OCI-LY3 (cell line): ENCODE measurements at regions not wholly inside any gene's neighbourhood (a gene's known extent, or its start where the extent isn't known, plus 50 kb on each side); places are given as distances from the start of the nearest gene placed in this dataset.

Experiments
- H2AFZ ChIP-seq: fragments of 200-600, 300-600 bp; shearing (Covaris generic); 2 replicates; pipeline ENCODE4 v1.6.0; 2014; ENCODE audit warnings: antibody characterized with exemption, low read depth, low read length
- H3K27ac ChIP-seq: fragments of 200-600, 300-600 bp; sonication (generic); 2 replicates; pipeline ENCODE4 v1.5.1; 2014; ENCODE audit warnings: mild to moderate bottlenecking, low read length, moderate library complexity, mixed read lengths
- H3K27me3 ChIP-seq: fragments of 200-600, 300-600 bp; sonication (generic); 2 replicates; pipeline ENCODE4 v1.6.1; 2014; ENCODE audit warnings: low read depth, low read length, mixed read lengths
- H3K36me3 ChIP-seq: fragments of 200-600, 300-600 bp; sonication (generic); replicated peaks from 2 replicates; pipeline ENCODE3; 2014; ENCODE audit warnings: low read depth, low read length, mixed read lengths
- H3K4me1 ChIP-seq: fragments of 300-600, 200-600 bp; sonication (generic); 2 replicates; pipeline ENCODE4 v1.6.1; 2014; ENCODE audit warnings: low read length, mixed read lengths
- H3K4me2 ChIP-seq: fragments of 200-600, 300-600 bp; sonication (generic); 2 replicates; pipeline ENCODE4 v1.6.1; 2014; ENCODE audit warnings: low read length, mixed read lengths
- H3K4me3 ChIP-seq: fragments of 300-600, 200-600 bp; sonication (generic); 2 replicates; pipeline ENCODE4 v1.5.1; 2014; ENCODE audit warnings: antibody characterized with exemption, mild to moderate bottlenecking, low read length, moderate library complexity
- H3K79me2 ChIP-seq: fragments of 300-600, 200-600 bp; shearing (Covaris generic); 2 replicates; pipeline ENCODE4 v1.6.1; 2014; ENCODE audit warnings: mild to moderate bottlenecking, low read length, mixed read lengths
- H3K9ac ChIP-seq: fragments of 300-600, 200-600 bp; shearing (Covaris generic); 2 replicates; pipeline ENCODE4 v1.6.0; 2014; ENCODE audit warnings: mild to moderate bottlenecking, low read length, moderate library complexity
- H3K9me3 ChIP-seq: fragments of 200-600, 300-600 bp; shearing (Covaris generic); 2 replicates; pipeline ENCODE4 v1.6.1; 2014; ENCODE audit warnings: low read length, mixed read lengths; ENCODE audit not compliant: insufficient read depth
- H4K20me1 ChIP-seq: fragments of 200-600, 300-600 bp; sonication (generic); 2 replicates; pipeline ENCODE4 v1.6.1; 2016; ENCODE audit warnings: low read length, mixed read lengths; ENCODE audit not compliant: insufficient read depth
- CTCF ChIP-seq: fragments of 200-600, 300-600 bp; sonication (generic); IDR thresholded peaks from 2 replicates; pipeline ENCODE4 v1.5.1; 2014; ENCODE audit warnings: antibody characterized with exemption, low read length, low read depth
- EZH2phosphoT487 ChIP-seq: fragments of 200-600 bp; shearing (Covaris generic); IDR thresholded peaks from 2 replicates; pipeline ENCODE4 v1.6.1; 2018; ENCODE audit warnings: antibody characterized with exemption, mixed run types, low read depth

DNA sequence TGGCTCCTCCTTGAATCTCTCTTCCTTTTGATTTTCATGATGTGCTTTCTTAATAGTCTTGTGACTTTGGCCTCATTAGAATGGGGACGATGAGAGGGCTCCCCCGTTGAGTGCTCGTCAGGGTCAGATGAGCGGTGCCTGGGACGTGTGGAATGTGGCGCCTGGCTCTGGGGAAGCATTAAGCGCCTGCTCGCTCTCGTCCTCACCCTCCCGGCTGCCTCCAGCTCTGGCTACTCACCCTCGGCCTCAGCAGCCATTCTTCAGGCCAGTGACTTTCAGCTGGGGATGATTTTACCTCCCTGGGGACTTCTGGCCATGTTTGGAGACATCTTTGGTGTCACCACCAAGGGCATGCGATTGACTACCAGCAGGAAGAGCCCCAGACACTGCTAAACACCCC lies 69.7 kb downstream of the RPS6KA4 start:
- TF ChIP-seq CTCF: no peak
- no peak for TF ChIP-seq EZH2phosphoT487
- no peaks in the 10 kb centered on the region for H3K9me3 ChIP-seq
- H3K79me2 ChIP-seq: no peaks in the 10 kb centered on the region
- H3K9ac ChIP-seq: no peak overlapping the region
- H3K4me2 ChIP-seq: no peak overlapping the region
- no peaks in the 10 kb centered on the region for H3K36me3 ChIP-seq
- H2AFZ ChIP-seq: no peak overlapping the region
- H3K27ac ChIP-seq: no peak overlapping the region
- H3K27me3 ChIP-seq: peaks cover 3% of the 10 kb centered on the region; the same call in 1 of the 2 replicates
- no peaks in the 10 kb centered on the region for H4K20me1 ChIP-seq
- no peaks in the 10 kb centered on the region for H3K4me1 ChIP-seq
- H3K4me3 ChIP-seq: no peak overlapping the region

- Histone ChIP-seq H3K36me3 (no peaks in the 10 kb centered on the region), H3K4me2 (no peak overlapping the region), H3K79me2 (no peaks in the 10 kb centered on the region), H3K9ac (no peak overlapping the region), H3K9me3 (no peaks in the 10 kb centered on the region), H3K4me1 (no peaks in the 10 kb centered on the region), H3K4me3 (no peak overlapping the region), H3K27me3 (peaks cover 4% of the 10 kb centered on the region; the same call in 1 of the 2 replicates), H3K27ac (no peak overlapping the region), H4K20me1 (no peaks in the 10 kb centered on the region), H2AFZ (no peak overlapping the region)
- TF ChIP-seq CTCF (no peak), EZH2phosphoT487 (no peak)
Measured at GRCh38 chr11:64429970-64430369, 71.0 kb downstream of the RPS6KA4 start.

DNA sequence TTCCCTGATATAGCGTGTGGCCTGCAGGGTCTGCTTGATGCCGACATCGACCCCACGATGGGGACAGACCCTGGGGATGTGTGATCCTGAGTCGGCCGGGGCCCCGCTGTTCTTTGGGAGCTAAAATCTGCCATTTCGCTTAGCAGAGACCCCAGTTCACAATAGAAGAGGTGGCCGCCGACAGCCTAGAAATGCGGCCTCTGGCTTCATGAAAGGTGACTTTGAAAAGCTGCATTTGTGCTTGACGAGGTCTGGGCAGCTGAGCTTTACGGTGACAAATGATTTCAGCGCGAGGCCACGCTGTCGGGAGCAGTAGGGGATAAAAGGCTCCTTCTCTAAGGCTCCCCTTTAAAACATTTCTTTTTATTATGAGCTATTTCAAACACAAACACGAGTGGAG lies 71.7 kb downstream of the RPS6KA4 start:
- TF ChIP-seq CTCF (no peak), EZH2phosphoT487 (no peak)
- no peak overlapping the region for H3K4me2 ChIP-seq

DNA sequence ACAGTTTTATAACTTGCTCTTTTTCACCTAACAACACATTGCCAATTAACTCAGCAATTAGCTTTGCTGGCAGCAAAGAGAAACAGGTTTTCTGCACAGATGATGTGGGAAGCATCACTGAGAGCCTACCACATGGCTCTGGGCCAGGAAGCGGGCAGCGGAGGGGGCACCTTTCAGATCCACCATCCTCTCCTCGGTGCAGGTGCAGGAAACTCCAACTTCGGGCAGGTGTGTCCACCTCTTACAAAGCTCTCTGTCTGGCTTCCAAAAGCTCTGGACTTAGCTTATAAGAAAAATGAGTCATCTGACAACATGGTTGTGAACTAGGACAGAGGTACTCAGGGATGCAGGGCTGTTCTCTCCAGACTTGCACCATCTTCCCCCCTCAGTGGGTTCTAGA lies 77.0 kb downstream of the RPS6KA4 start:
- TF ChIP-seq CTCF (no peak), EZH2phosphoT487 (no peak)
- no peak overlapping the region for H2AFZ ChIP-seq
- no peaks in the 10 kb centered on the region for H4K20me1 ChIP-seq
- no peak overlapping the region for H3K4me3 ChIP-seq
- no peak overlapping the region for H3K4me2 ChIP-seq
- H3K27me3 ChIP-seq: peaks cover 29% of the 10 kb centered on the region
- no peaks in the 10 kb centered on the region for H3K79me2 ChIP-seq
- H3K9ac ChIP-seq: no peak overlapping the region
- peaks cover 8% of the 10 kb centered on the region; the same call in 1 of the 2 replicates for H3K4me1 ChIP-seq
- no peaks in the 10 kb centered on the region for H3K9me3 ChIP-seq
- no peak overlapping the region for H3K27ac ChIP-seq
- no peaks in the 10 kb centered on the region for H3K36me3 ChIP-seq

More for the DNA sequence above, 71.7 kb downstream of the RPS6KA4 start:
- Histone ChIP-seq H3K27me3 (peaks cover 8% of the 10 kb centered on the region; the same call in 1 of the 2 replicates), H3K79me2 (no peaks in the 10 kb centered on the region), H3K9me3 (no peaks in the 10 kb centered on the region), H2AFZ (no peak overlapping the region), H3K4me1 (no peaks in the 10 kb centered on the region), H3K27ac (no peak overlapping the region), H3K36me3 (no peaks in the 10 kb centered on the region), H3K4me3 (no peak overlapping the region), H4K20me1 (no peaks in the 10 kb centered on the region), H3K9ac (no peak overlapping the region)
